OCI-LY7 (cell line): ENCODE measurements at regions not wholly inside any gene's neighbourhood (a gene's known extent, or its start where the extent isn't known, plus 50 kb on each side); places are given as distances from the start of the nearest gene placed in this dataset.

Experiments used
- BruUV-seq: library from RNA; stranded (reverse); fragments of 400-500 nt; replicated peaks from 2 replicates; lab custom pipeline; 2021; lab: Mats Ljungman, UMichigan
- CTCF ChIA-PET: fragments of 300-600 bp; sonication (Branson Sonifier 250); formaldehyde crosslinking; loops from one replicate; lab custom pipeline; 2022; ENCODE audit warnings: antibody characterized with exemption; ENCODE audit not compliant: unreplicated experiment; lab: Charles Lee
- POLR2A ChIA-PET: fragments of 300-600 bp; sonication (Branson Sonifier 250); formaldehyde crosslinking; loops from one replicate; lab custom pipeline; 2022; ENCODE audit warnings: antibody characterized with exemption; lab: Charles Lee
- DNase-seq: peaks from one replicate; pipeline ENCODE4 v3.0.0-alpha.2; 2015; ENCODE audit warnings: low spot score
- H2AFZ ChIP-seq: fragments of 200-600 bp; sonication (generic), shearing (Covaris generic); 2 replicates; pipeline ENCODE4 v1.6.1; 2014; ENCODE audit warnings: mild to moderate bottlenecking, antibody characterized with exemption, low read length, moderate library complexity
- H3K27ac ChIP-seq: fragments of 200-600 bp; sonication (generic); 2 replicates; pipeline ENCODE4 v1.5.1; 2014; ENCODE audit warnings: mixed run types, low read depth, mild to moderate bottlenecking, moderate library complexity, low read length, inconsistent platforms; ENCODE audit not compliant: poor library complexity, severe bottlenecking
- H3K36me3 ChIP-seq: fragments of 200-600 bp; sonication (generic); 2 replicates; pipeline ENCODE4 v1.6.1; 2014; ENCODE audit warnings: mild to moderate bottlenecking, antibody characterized with exemption, low read length, moderate library complexity, mixed read lengths; ENCODE audit not compliant: insufficient read depth
- H3K4me1 ChIP-seq: fragments of 200-600 bp; sonication (generic); 2 replicates; pipeline ENCODE4 v1.5.1; 2014; ENCODE audit warnings: mild to moderate bottlenecking, low read length; ENCODE audit not compliant: insufficient read depth, poor library complexity, severe bottlenecking
- H3K4me2 ChIP-seq: fragments of 200-600 bp; sonication (generic); 2 replicates; pipeline ENCODE4 v1.6.1; 2014; ENCODE audit warnings: mild to moderate bottlenecking, low read length
- H3K4me3 ChIP-seq: fragments of 200-600 bp; sonication (generic); 2 replicates; pipeline ENCODE4 v1.5.1; 2014; ENCODE audit warnings: mild to moderate bottlenecking, low read depth, low read length; ENCODE audit not compliant: poor library complexity, severe bottlenecking
- H3K79me2 ChIP-seq: fragments of 200-600 bp; sonication (generic); 2 replicates; pipeline ENCODE4 v1.6.1; 2016; ENCODE audit warnings: low read depth, mild to moderate bottlenecking, low read length, moderate library complexity, mixed read lengths; ENCODE audit not compliant: insufficient read depth
- H3K9me2 ChIP-seq: fragments of 200-600 bp; sonication (generic); 2 replicates; pipeline ENCODE4 v1.6.1; 2016; ENCODE audit warnings: mild to moderate bottlenecking, low read length, mixed read lengths; ENCODE audit not compliant: insufficient read depth
- H3K9me3 ChIP-seq: fragments of 200-600 bp; sonication (generic); 2 replicates; pipeline ENCODE4 v1.6.1; 2014; ENCODE audit warnings: mild to moderate bottlenecking, mixed run types, low read length, mixed read lengths
- H4K20me1 ChIP-seq: fragments of 200-600 bp; sonication (generic); 2 replicates; pipeline ENCODE4 v1.6.1; 2014; ENCODE audit warnings: mild to moderate bottlenecking, antibody characterized with exemption, low read length, moderate library complexity, mixed read lengths; ENCODE audit not compliant: insufficient read depth
- CTCF ChIP-seq: fragments of 200-600 bp; sonication (generic); conservative IDR thresholded peaks from 2 replicates; pipeline ENCODE4 v1.5.1; 2014; ENCODE audit warnings: mild to moderate bottlenecking, antibody characterized with exemption, low read length, moderate library complexity, mixed read lengths
- EZH2phosphoT487 ChIP-seq: fragments of 200-600 bp; sonication (generic); IDR thresholded peaks from 2 replicates; pipeline ENCODE4 v1.6.1; 2018; ENCODE audit warnings: low read depth, borderline replicate concordance, mild to moderate bottlenecking, mixed run types, antibody characterized with exemption, low read length, moderate library complexity, mixed read lengths
- intact Hi-C: fragments of 100-400 bp; cut with micrococcal nuclease; formaldehyde crosslinking; loops from one replicate; pipeline ENCODE4 v1.10.0; 2022; ENCODE audit not compliant: unreplicated experiment

GRCh38 chr2:219962801-219963200 is 335.4 kb downstream of the SLC4A3 start:
- DNase-seq = no peak
- CTCF ChIA-PET = no interaction called here
- H3K4me3 ChIP-seq = no peak overlapping the region
- no peaks in the 10 kb centered on the region for H3K4me1 ChIP-seq
- no peaks in the 10 kb centered on the region for H3K79me2 ChIP-seq
- H3K9me2 ChIP-seq = no peaks in the 10 kb centered on the region
- H2AFZ ChIP-seq = no peak overlapping the region
- H3K36me3 ChIP-seq = no peaks in the 10 kb centered on the region
- H4K20me1 ChIP-seq = no peaks in the 10 kb centered on the region
- intact Hi-C loops = no loop called here
- H3K4me2 ChIP-seq = no peak overlapping the region
- TF ChIP-seq CTCF (no peak), EZH2phosphoT487 (no peak)
- no peaks in the 10 kb centered on the region for H3K9me3 ChIP-seq
- POLR2A ChIA-PET = no interaction called here
- no peak overlapping the region for H3K27ac ChIP-seq
- BruUV-seq = no TSS peak

GRCh38 chr2:219965287-219966194 is 338.1 kb downstream of the SLC4A3 start:
- intact Hi-C loops = no loop called here
- Histone ChIP-seq H3K9me2 (no peaks in the 10 kb centered on the region), H3K27ac (no peak overlapping the region), H3K4me2 (no peak overlapping the region), H3K36me3 (no peaks in the 10 kb centered on the region), H3K4me3 (no peak overlapping the region), H4K20me1 (no peaks in the 10 kb centered on the region), H3K9me3 (no peaks in the 10 kb centered on the region), H3K79me2 (no peaks in the 10 kb centered on the region), H3K4me1 (no peaks in the 10 kb centered on the region), H2AFZ (no peak overlapping the region)
- no TSS peak for BruUV-seq
- CTCF ChIA-PET = no interaction called here
- POLR2A ChIA-PET = no interaction called here
- TF ChIP-seq CTCF (no peak), EZH2phosphoT487 (no peak)
- DNase-seq = no peak
